ENCODE measurements at regions not wholly inside any gene's neighbourhood (a gene's known extent, or its start where the extent isn't known, plus 50 kb on each side); places are given as distances from the start of the nearest gene placed in this dataset.

- TF ChIP-seq GABPA (IDR thresholded peaks at IDR 0.05; ENCODE audit: low read depth) (no peak), CTCF (IDR thresholded peaks at IDR 0.05; ENCODE audit: insufficient read depth, low read length) (no peak), POLR2AphosphoS5 (IDR thresholded peaks at IDR 0.05; ENCODE audit: low read depth) (no peak)
Observed at GRCh38 chr7:25928549-25929330, 223.3 kb upstream of the NFE2L3 start.

Data from HL-60 (cell line).